ENCODE measurements at regions not wholly inside any gene's neighbourhood (a gene's known extent, or its start where the extent isn't known, plus 50 kb on each side); places are given as distances from the start of the nearest gene placed in this dataset.

DNA sequence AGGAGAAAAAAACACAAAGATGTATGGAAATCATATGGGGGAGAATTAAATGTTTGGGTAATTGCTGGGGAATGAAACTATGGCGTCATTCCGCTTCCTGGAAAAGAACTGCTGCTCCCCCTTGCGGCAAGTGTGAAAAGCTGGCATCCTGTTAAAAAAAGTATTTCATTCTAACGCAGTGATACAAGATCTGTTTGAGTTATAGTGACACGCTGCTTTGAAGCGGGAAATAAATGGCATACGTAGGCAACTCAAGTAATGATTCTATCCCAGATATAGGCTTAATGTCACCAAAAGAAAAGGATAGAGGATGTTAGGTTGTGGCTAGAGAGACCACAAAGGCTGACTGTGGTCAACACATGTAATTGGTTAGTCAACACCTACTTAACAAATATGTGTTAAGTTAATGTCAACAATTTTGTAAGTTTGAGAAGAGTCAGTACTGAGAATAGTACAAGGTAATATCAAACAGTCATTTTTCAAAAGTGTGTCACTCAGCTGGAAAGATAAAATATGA is 70.2 kb upstream of the ALDH1A1 start:
- H3K4me3 ChIP-seq (ENCODE audit: low read depth, low read length), result no peak overlapping the region
- DNase-seq, result peak; percentile 33
- no peaks in the 10 kb centered on the region for H3K9me3 ChIP-seq (ENCODE audit: severe bottlenecking)
- H3K36me3 ChIP-seq, result no peaks in the 10 kb centered on the region
- H3K27ac ChIP-seq, result no peak overlapping the region
- TF ChIP-seq, protein P1, sequence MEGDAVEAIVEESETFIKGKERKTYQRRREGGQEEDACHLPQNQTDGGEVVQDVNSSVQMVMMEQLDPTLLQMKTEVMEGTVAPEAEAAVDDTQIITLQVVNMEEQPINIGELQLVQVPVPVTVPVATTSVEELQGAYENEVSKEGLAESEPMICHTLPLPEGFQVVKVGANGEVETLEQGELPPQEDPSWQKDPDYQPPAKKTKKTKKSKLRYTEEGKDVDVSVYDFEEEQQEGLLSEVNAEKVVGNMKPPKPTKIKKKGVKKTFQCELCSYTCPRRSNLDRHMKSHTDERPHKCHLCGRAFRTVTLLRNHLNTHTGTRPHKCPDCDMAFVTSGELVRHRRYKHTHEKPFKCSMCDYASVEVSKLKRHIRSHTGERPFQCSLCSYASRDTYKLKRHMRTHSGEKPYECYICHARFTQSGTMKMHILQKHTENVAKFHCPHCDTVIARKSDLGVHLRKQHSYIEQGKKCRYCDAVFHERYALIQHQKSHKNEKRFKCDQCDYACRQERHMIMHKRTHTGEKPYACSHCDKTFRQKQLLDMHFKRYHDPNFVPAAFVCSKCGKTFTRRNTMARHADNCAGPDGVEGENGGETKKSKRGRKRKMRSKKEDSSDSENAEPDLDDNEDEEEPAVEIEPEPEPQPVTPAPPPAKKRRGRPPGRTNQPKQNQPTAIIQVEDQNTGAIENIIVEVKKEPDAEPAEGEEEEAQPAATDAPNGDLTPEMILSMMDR (IDR thresholded peaks at IDR 0.05; ENCODE audit: low read depth, low read length), result peak; percentile 42
- H3K27me3 ChIP-seq (ENCODE audit: insufficient read depth, low read depth, severe bottlenecking), result no peaks in the 10 kb centered on the region

DNA sequence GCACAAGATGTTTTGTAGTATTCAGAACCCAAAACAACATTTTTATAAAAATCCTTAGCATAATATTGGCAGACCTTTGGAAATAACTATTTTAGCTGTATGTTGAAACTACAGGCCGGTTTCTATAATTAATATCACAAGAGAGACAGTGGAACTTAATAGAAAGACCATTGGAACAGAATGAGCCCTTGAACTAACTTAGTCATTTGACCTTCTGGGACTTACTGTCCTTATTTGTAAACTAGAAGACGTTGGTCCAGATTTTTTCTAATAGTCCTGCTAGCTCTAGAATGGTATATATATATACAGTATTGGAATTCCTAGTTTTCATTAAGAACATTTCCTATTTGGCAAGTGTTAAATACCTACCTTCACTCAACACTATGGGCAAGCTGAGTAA is 69.5 kb upstream of the ALDH1A1 start:
- TF ChIP-seq, protein P1 (IDR thresholded peaks at IDR 0.05; ENCODE audit: low read depth, low read length), result no peak
- Histone ChIP-seq H3K9me3 (ENCODE audit: severe bottlenecking) (no peaks in the 10 kb centered on the region), H3K27me3 (ENCODE audit: insufficient read depth, low read depth, severe bottlenecking) (no peaks in the 10 kb centered on the region), H3K27ac (no peak overlapping the region), H3K36me3 (no peaks in the 10 kb centered on the region), H3K4me3 (ENCODE audit: low read depth, low read length) (no peak overlapping the region)
- DNase-seq, result no peak

DNA sequence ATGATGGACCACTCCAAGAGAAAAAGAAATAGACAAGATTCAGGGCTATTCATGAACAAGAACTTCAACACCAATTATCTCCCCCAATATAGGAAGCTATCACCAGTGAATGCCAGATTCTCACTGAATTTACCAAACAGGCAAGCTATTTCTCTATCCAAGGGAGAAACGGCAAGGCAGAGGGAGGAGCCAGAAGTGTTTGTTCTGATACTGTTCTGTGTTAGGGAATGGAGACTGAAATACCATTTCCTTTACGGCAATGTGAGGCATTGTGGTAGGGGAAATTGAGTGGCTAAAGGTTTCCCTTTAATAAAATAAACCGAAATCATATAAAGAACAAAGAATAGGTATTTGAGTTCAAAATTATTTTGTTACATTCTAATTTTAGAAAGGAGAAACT is 68.0 kb upstream of the ALDH1A1 start:
- Histone ChIP-seq H3K27me3 (ENCODE audit: insufficient read depth, low read depth, severe bottlenecking) (no peaks in the 10 kb centered on the region), H3K27ac (no peak overlapping the region), H3K36me3 (no peaks in the 10 kb centered on the region), H3K9me3 (ENCODE audit: severe bottlenecking) (no peaks in the 10 kb centered on the region), H3K4me3 (ENCODE audit: low read depth, low read length) (no peak overlapping the region)
- TF ChIP-seq, protein P1 (IDR thresholded peaks at IDR 0.05; ENCODE audit: low read depth, low read length), result no peak
- no peak for DNase-seq

DNA sequence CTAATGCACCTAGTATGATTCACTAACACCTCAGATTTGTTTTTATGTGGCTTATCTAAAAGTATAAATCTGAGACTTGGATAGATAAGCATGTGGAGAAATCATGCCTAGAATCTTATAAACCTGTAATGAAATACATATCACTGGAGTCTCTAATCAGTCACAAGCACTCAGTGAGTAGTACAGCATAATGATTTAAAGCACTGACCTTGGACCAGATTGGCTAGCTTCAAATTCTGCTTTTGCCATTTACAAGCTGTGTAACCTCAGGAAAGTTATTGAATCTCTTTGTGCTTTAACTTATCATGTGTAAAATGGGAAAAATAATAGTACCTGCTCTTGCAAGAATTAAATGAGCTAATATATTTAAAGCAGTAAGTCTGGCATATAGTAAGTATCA is 61.2 kb upstream of the ALDH1A1 start:
- Histone ChIP-seq H3K27ac (no peak overlapping the region), H3K9me3 (ENCODE audit: severe bottlenecking) (no peaks in the 10 kb centered on the region), H3K36me3 (no peaks in the 10 kb centered on the region), H3K4me3 (ENCODE audit: low read depth, low read length) (no peak overlapping the region), H3K27me3 (ENCODE audit: insufficient read depth, low read depth, severe bottlenecking) (no peaks in the 10 kb centered on the region)
- TF ChIP-seq, protein P1 (IDR thresholded peaks at IDR 0.05; ENCODE audit: low read depth, low read length), result no peak
- DNase-seq, result no peak

DNA sequence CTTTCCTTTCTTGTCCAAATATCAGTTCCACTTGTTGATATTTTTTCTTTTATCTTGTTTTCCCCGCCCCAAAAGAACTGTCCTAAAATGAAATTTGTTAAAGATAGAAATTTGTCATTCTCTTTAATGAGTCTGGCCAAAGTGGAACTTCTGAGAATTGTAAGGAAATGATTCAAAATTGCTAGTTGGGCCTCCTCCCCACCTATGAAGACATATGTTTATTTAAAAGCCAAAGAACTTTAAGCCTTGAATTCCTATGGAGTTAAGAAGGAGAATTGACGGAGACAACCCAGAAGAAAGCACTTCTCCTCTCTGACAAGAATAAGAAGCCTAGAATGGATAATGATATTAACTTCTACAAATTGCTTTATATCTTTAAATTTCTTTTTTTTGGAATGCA is 59.1 kb upstream of the ALDH1A1 start:
- no peaks in the 10 kb centered on the region for H3K36me3 ChIP-seq
- H3K4me3 ChIP-seq (ENCODE audit: low read depth, low read length), result no peak overlapping the region

More for the DNA sequence above, 59.1 kb upstream of the ALDH1A1 start:
- H3K27ac ChIP-seq, result no peak overlapping the region
- TF ChIP-seq, protein P1 (IDR thresholded peaks at IDR 0.05; ENCODE audit: low read depth, low read length), result no peak
- no peaks in the 10 kb centered on the region for H3K27me3 ChIP-seq (ENCODE audit: insufficient read depth, low read depth, severe bottlenecking)
- DNase-seq, result no peak
- no peaks in the 10 kb centered on the region for H3K9me3 ChIP-seq (ENCODE audit: severe bottlenecking)
